Activated CD4-positive, alpha-beta T cell treated with anti-CD3 and anti-CD28 coated beads for 36 hours (primary cell): ENCODE measurements at regions not wholly inside any gene's neighbourhood (a gene's known extent, or its start where the extent isn't known, plus 50 kb on each side); places are given as distances from the start of the nearest gene placed in this dataset.

ENCODE experiments used
- ATAC-seq: fragments of 200-7000 bp; cut with Tn5 transposase; one replicate; pipeline ENCODE4 v1.10.0; 2021; ENCODE audit warnings: mild to moderate bottlenecking, moderate library complexity
- CTCF ChIA-PET: fragments of 350-600 bp; sonication (Branson Sonifier 250); formaldehyde crosslinking; loops from one replicate; lab custom pipeline; 2021; ENCODE audit warnings: antibody characterized with exemption; lab: Charles Lee
- POLR2A ChIA-PET: fragments of 350-600 bp; sonication (Branson Sonifier 250); formaldehyde crosslinking; loops from one replicate; lab custom pipeline; 2021; ENCODE audit warnings: antibody characterized with exemption, inconsistent platforms; lab: Charles Lee
- DNase-seq: peaks from one replicate; pipeline ENCODE4 v3.0.0-alpha.2; 2020
- H3K27ac Mint-ChIP-seq: one replicate; pipeline ENCODE4 v1.8.0; 2021; ENCODE audit warnings: mixed read lengths
- H3K27me3 Mint-ChIP-seq: one replicate; pipeline ENCODE4 v1.8.0; 2021; ENCODE audit warnings: mixed read lengths
- H3K36me3 Mint-ChIP-seq: one replicate; pipeline ENCODE4 v1.8.0; 2021; ENCODE audit warnings: low read depth, mixed read lengths
- H3K4me1 Mint-ChIP-seq: one replicate; pipeline ENCODE4 v1.8.0; 2021; ENCODE audit warnings: mixed read lengths
- H3K4me3 Mint-ChIP-seq: one replicate; pipeline ENCODE4 v1.8.0; 2021; ENCODE audit warnings: mild to moderate bottlenecking, moderate library complexity, mixed read lengths
- H3K9me3 Mint-ChIP-seq: one replicate; pipeline ENCODE4 v1.8.0; 2021; ENCODE audit warnings: low read depth, mixed read lengths
- intact Hi-C, 2 experiments: fragments of 100-400 bp; cut with DNase I in 1 of 2; cut with micrococcal nuclease in 1 of 2; formaldehyde crosslinking; loops; one replicate each; pipeline versions ENCODE4 v1.14.2 to v1.15.1; 2022 to 2024; cut with DNase I, micrococcal nuclease

DNA sequence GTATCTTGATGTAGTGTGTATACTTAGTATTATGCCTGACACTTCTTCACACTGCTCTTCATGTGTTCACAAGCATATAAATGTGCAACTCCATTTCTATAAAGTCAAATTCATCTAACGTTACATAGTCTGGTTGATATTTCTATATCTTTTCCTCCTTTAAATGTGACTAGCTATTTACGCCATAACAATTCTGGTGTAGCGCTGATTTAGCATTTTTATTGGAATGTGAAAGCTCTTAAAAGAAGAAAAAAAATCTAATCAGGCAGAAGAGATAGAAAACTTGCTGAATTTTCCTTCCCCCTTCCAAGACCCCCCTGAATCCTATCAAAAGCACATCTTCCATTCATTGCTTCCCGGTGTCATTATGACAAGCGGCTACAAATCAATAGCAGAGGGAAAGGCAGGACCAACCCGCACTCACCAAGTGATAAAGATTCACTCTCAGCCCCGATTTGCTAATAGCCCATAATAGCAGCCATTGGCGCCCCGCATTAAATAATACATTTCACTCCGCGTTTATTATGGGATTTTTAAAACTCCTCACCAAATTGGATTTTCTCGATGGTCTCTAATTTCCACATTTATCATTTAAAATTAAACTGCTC is 299.5 kb upstream of the PMFBP1 start:
- intact Hi-C loops, result no loop called here
- no peaks in the 10 kb centered on the region for H3K27me3 Mint-ChIP-seq
- CTCF ChIA-PET, result no interaction called here

DNA sequence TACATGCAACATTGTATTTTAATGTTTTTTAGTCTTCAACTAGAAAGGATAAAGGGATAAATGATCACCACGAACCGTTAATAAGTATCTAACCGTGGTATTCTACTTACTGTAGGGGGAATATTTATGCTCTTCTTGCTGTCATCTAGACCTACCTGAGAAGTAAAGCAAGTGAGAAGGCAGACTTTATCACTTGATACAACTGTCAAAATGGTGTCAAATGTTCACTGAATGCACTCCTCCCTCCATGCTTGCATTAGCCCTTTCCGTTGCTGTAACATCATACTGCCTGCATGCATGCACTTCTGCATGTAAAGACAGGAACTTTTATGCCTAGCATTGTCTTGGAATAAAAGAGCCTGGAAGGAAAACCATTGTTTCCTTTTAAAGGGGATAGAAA is 298.6 kb upstream of the PMFBP1 start:
- no peak for DNase-seq
- H3K4me1 Mint-ChIP-seq, result peaks cover 13% of the 10 kb centered on the region
- POLR2A ChIA-PET, result no interaction called here
- no peak overlapping the region for H3K27ac Mint-ChIP-seq
- H3K4me3 Mint-ChIP-seq, result no peak overlapping the region
- CTCF ChIA-PET, result no interaction called here
- intact Hi-C loops, result no loop called here
- no peaks in the 10 kb centered on the region for H3K27me3 Mint-ChIP-seq
- ATAC-seq, result no peak
- H3K9me3 Mint-ChIP-seq, result no peaks in the 10 kb centered on the region
- no peaks in the 10 kb centered on the region for H3K36me3 Mint-ChIP-seq

More for the DNA sequence above, 299.5 kb upstream of the PMFBP1 start:
- no peak overlapping the region for H3K4me3 Mint-ChIP-seq
- DNase-seq (no peak), ATAC-seq (no peak)
- peaks cover 16% of the 10 kb centered on the region for H3K4me1 Mint-ChIP-seq
- no peaks in the 10 kb centered on the region for H3K36me3 Mint-ChIP-seq
- POLR2A ChIA-PET, result no interaction called here
- H3K9me3 Mint-ChIP-seq, result no peaks in the 10 kb centered on the region
- H3K27ac Mint-ChIP-seq, result no peak overlapping the region

- no peaks in the 10 kb centered on the region for H3K9me3 Mint-ChIP-seq
- H3K27me3 Mint-ChIP-seq, result no peaks in the 10 kb centered on the region
- ATAC-seq (no peak), DNase-seq (no peak)
- no peak overlapping the region for H3K4me3 Mint-ChIP-seq
- ChIA-PET POLR2A (no interaction called here), CTCF (interaction anchor here (2.0 kb wide), 1 partner anchor 13 kb away, joined by 5 read pairs; no protein-coding TSS in a partner anchor)
- no peak overlapping the region for H3K27ac Mint-ChIP-seq
- peaks cover 10% of the 10 kb centered on the region for H3K4me1 Mint-ChIP-seq
- intact Hi-C loops, result loop anchor here (5.0 to 10.0 kb wide), 2 partner anchors 225 to 228 kb away; no protein-coding TSS in a partner anchor
- no peaks in the 10 kb centered on the region for H3K36me3 Mint-ChIP-seq
Measured at GRCh38 chr16:72469932-72470331, 298.0 kb upstream of the PMFBP1 start.

- ChIA-PET CTCF (interaction anchor here (2.0 kb wide), 1 partner anchor 11 kb away, joined by 5 read pairs; no protein-coding TSS in a partner anchor), POLR2A (no interaction called here)
- Mint-ChIP-seq H3K27ac (no peak overlapping the region), H3K27me3 (no peaks in the 10 kb centered on the region), H3K36me3 (no peaks in the 10 kb centered on the region), H3K4me3 (no peak overlapping the region), H3K9me3 (no peaks in the 10 kb centered on the region), H3K4me1 (peaks cover 4% of the 10 kb centered on the region)
- DNase-seq (no peak), ATAC-seq (no peak)
- intact Hi-C loops, result loop anchor here (5.0 to 10.0 kb wide), 2 partner anchors 224 to 226 kb away; no protein-coding TSS in a partner anchor
Measured at GRCh38 chr16:72468582-72468981, 296.6 kb upstream of the PMFBP1 start.

- no peaks in the 10 kb centered on the region for H3K36me3 Mint-ChIP-seq
- H3K27me3 Mint-ChIP-seq, result no peaks in the 10 kb centered on the region
- peak; percentile 51 for ATAC-seq
- no peak overlapping the region for H3K27ac Mint-ChIP-seq
- POLR2A ChIA-PET, result interaction anchor here (0.7 kb wide), 1 partner anchor 1000 kb away, joined by 3 read pairs; no protein-coding TSS in a partner anchor
- no peak overlapping the region for H3K4me3 Mint-ChIP-seq
- CTCF ChIA-PET, result interaction anchor here (0.6 to 1.9 kb wide), 10 partner anchors 11 to 906 kb away, joined by 3 to 11 read pairs (median 4); no protein-coding TSS in a partner anchor
- H3K9me3 Mint-ChIP-seq, result no peaks in the 10 kb centered on the region
- intact Hi-C loops, result loop anchor here (1.0 to 10.0 kb wide), 4 partner anchors 67 to 342 kb away; no protein-coding TSS in a partner anchor
- no peak for DNase-seq
- peaks cover 4% of the 10 kb centered on the region for H3K4me1 Mint-ChIP-seq
Measured at GRCh38 chr16:72467157-72467759, 295.3 kb upstream of the PMFBP1 start.

DNA sequence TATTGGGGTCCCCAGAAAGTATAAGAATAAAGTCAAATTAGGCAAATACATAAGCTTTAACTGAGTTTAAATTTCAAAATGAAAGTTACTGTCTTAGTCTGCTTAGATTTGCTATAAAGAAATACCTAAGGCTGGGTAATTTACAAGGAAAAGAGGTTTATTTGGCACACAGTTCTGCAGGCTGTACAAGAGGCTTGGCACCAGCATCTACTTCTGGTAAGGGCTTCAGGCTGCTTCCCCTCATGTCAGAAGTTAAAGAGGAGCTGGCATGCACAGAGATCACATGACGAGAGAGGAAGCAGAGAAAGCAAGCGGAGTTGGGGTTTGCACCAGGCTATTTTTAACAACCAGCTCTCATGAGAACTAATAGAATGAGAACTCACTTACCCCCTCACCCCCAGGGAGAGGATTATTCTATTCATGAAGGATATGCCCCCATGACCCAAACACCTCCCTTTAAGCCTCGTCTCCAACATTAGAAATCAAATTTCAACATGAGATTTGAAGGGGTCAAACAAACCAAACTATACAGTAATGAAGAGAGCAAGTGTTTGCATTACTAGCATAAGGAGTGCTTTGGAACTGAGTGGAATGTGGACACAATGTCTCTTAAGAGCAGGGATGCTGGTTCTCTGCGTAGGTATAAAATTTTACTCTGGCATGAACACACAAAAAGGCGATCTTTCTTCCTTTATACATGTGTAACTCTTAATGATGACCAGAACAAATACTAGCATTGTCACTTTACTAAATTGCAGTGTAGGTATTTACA is 292.8 kb upstream of the PMFBP1 start:
- Mint-ChIP-seq H3K4me1 (peaks cover 4% of the 10 kb centered on the region), H3K27me3 (no peaks in the 10 kb centered on the region), H3K4me3 (no peak overlapping the region), H3K9me3 (no peaks in the 10 kb centered on the region), H3K36me3 (no peaks in the 10 kb centered on the region), H3K27ac (no peak overlapping the region)
- no peak for DNase-seq
- intact Hi-C loops, result loop anchor here (5.0 to 10.0 kb wide), 2 partner anchors 220 to 222 kb away; no protein-coding TSS in a partner anchor
- ChIA-PET CTCF (interaction anchor here (1.2 kb wide), 1 partner anchor 65 kb away, joined by 3 read pairs; no protein-coding TSS in a partner anchor), POLR2A (no interaction called here)
- ATAC-seq, result no peak

DNA sequence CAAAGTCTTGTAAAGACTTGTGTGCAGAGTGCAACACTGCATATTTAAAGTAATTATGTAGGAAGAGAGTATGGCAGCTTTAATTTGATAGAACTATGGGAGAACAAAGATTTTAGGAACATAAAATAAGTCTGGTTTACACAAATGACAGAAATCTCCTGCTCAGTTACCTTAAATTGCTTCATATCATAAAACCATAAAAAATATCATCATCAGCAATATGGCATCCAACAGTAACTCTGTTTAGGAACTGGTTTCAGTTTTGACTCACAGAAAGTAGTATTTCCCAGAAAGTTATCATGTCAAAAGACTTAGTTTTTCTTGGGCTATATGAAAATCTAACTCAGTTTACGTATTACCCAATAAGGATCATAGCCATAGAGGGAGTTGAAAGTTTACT is 292.1 kb upstream of the PMFBP1 start:
- Mint-ChIP-seq H3K36me3 (no peaks in the 10 kb centered on the region), H3K4me1 (peaks cover 4% of the 10 kb centered on the region), H3K27me3 (no peaks in the 10 kb centered on the region), H3K27ac (no peak overlapping the region), H3K9me3 (no peaks in the 10 kb centered on the region), H3K4me3 (no peak overlapping the region)
- DNase-seq (no peak), ATAC-seq (no peak)
- ChIA-PET CTCF (interaction anchor here (1.2 kb wide), 1 partner anchor 64 kb away, joined by 3 read pairs; no protein-coding TSS in a partner anchor), POLR2A (no interaction called here)
- intact Hi-C loops, result loop anchor here in 1 of 2 experiments (10.0 kb wide), 1 partner anchor 219 kb away; no protein-coding TSS in a partner anchor

- no peak overlapping the region for H3K27ac Mint-ChIP-seq
- H3K27me3 Mint-ChIP-seq, result no peaks in the 10 kb centered on the region
- CTCF ChIA-PET, result no interaction called here
- ATAC-seq, result no peak
- peaks cover 17% of the 10 kb centered on the region for H3K9me3 Mint-ChIP-seq
- H3K36me3 Mint-ChIP-seq, result peaks cover 3% of the 10 kb centered on the region
- no peaks in the 10 kb centered on the region for H3K4me1 Mint-ChIP-seq
- no peak for DNase-seq
- POLR2A ChIA-PET, result no interaction called here
- intact Hi-C loops, result no loop called here
- no peak overlapping the region for H3K4me3 Mint-ChIP-seq
Measured at GRCh38 chr16:72458035-72458434, 286.1 kb upstream of the PMFBP1 start.

- Mint-ChIP-seq H3K36me3 (peaks cover 3% of the 10 kb centered on the region), H3K4me3 (no peak overlapping the region), H3K27me3 (no peaks in the 10 kb centered on the region), H3K27ac (no peak overlapping the region), H3K9me3 (peaks cover 20% of the 10 kb centered on the region), H3K4me1 (no peaks in the 10 kb centered on the region)
- no peak for ATAC-seq
- POLR2A ChIA-PET, result no interaction called here
- intact Hi-C loops, result no loop called here
- no peak for DNase-seq
- CTCF ChIA-PET, result interaction anchor here (0.6 to 1.2 kb wide), 2 partner anchors 12 to 1537 kb away, joined by 3 to 5 read pairs; no protein-coding TSS in a partner anchor
Measured at GRCh38 chr16:72457243-72457940, 285.4 kb upstream of the PMFBP1 start.

DNA sequence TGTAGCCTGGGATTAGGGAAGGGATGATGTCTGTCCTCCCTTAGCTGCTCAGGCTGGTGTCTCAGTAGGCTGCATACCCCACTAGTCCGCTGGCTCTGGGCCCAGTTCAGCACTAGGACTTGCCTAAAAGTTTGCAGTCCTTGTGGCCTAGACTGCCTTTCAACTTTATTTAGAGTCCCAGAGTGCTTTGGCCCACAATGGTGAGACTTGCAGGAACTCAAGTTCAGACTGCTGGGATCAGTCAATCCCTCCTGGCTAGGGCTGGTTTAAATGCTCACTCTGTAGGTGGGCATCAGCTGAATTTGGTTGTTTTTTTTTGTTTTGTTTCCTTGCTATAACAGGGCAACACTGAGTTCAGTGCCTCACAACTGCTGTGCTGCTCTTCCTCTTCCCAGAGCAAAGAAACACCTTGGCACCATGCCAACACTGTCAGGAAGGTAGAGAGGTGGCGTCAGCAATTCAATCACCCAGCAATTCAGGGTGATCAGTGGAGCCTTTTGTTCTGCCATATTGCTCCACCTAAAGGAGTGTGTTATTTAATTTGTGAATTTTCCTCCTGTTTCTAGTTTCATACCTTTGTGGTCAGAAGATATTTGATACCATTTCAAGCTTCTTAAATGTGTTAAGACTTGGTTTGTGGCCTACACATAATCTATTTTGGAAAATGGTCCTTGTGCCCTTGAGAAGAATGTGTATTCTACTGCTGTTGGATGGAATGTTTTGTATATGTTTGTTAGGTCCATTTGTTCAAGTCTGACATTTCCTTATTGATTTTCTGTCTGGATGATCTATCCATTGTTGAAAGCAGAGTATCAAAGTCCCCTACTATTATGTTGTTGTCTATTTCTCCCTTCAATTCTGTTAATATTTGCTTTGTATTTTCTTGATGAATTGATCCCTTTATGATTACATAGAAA is 284.0 kb upstream of the PMFBP1 start:
- Mint-ChIP-seq H3K36me3 (peaks cover 3% of the 10 kb centered on the region), H3K4me3 (no peak overlapping the region), H3K27me3 (no peaks in the 10 kb centered on the region), H3K4me1 (no peaks in the 10 kb centered on the region), H3K9me3 (peaks cover 23% of the 10 kb centered on the region), H3K27ac (no peak overlapping the region)
- ChIA-PET POLR2A (no interaction called here), CTCF (no interaction called here)
- no peak for ATAC-seq
- peak; percentile 8 for DNase-seq
- intact Hi-C loops, result no loop called here
